GM18520 (cell line): ENCODE measurements at regions not wholly inside any gene's neighbourhood (a gene's known extent, or its start where the extent isn't known, plus 50 kb on each side); places are given as distances from the start of the nearest gene placed in this dataset.

Experiments
- ATAC-seq: cut with Tn5 transposase; IDR thresholded peaks from one replicate; pipeline ENCODE4 v1.9.1; 2021; ENCODE audit not compliant: unreplicated experiment

- no peak for ATAC-seq
Observed at GRCh38 chr14:86675059-86675458, 1145.1 kb downstream of the FLRT2 start.

- no peak for ATAC-seq
Observed at GRCh38 chr14:86673523-86673969, 1143.6 kb downstream of the FLRT2 start.

GRCh38 chr14:86672080-86672479 is 1142.1 kb downstream of the FLRT2 start:
- ATAC-seq = no peak

GRCh38 chr14:86665975-86666374 is 1136.0 kb downstream of the FLRT2 start:
- ATAC-seq = no peak

DNA sequence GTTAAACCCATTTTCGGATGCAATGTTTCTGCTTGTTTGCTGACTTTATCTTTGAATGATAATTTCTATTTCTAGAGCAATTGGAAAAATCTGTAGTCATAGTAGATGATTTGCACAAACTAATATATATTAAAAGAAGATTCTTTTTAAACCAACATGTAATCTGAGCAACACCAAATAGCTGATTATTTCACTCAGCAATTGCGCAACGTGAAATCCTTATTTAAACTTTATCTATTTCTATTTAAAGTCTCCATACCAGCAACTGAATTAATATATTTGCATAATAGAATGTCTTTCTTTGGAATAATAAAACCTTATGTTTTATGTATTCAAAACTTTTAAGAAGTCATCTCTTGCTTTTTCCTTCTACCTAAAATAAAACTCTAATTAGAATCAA is 1132.4 kb downstream of the FLRT2 start:
- ATAC-seq = no peak

DNA sequence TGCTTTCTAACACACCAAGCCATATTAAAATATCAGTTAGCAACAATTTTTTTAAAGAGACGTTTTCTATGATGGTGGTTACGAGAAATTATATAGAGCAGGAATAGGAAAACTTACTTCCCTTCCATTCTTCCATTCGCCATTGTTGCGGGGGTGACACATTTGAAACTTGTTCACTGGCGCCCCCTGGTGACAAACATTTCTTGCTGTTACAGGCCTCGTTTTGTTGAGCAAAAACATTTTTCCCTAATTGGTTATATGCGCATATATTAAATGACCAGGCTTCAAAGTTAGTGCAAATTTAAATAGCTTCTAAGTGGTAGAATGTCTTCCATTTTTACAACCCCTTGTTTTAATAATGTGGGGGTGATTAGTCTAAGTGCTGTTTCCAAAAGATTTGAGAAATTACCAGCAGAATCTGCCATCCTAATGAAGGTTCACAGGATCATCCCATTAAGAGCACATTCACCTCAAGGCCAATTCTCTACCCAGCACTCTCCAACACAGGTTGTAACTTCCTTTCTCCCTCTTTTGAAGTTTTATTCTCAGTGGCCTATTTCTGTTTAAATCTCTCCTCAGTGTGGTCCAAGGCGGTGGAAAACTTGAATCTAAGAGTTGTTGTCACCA is 1124.7 kb downstream of the FLRT2 start:
- ATAC-seq = no peak

DNA sequence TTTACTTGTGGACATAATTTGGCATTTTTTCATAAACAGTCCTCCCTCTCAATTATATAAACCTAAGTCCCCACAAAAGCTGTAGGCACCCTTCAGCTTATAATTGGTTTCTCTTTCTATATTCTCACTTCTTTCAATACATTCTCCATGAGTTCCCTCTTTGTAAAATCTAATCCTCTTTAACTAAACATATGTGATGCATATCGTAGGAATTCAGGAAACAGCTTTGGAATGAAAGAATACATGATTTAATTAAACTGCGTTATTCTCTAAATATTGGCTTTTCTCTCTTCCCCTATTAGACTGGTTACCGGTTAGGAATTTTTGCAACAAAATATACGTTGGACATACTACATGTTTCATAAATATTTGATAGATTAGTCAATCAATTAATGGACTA is 1122.6 kb downstream of the FLRT2 start:
- ATAC-seq = no peak

- ATAC-seq = no peak
Observed at GRCh38 chr14:86646696-86647690, 1117.0 kb downstream of the FLRT2 start.

DNA sequence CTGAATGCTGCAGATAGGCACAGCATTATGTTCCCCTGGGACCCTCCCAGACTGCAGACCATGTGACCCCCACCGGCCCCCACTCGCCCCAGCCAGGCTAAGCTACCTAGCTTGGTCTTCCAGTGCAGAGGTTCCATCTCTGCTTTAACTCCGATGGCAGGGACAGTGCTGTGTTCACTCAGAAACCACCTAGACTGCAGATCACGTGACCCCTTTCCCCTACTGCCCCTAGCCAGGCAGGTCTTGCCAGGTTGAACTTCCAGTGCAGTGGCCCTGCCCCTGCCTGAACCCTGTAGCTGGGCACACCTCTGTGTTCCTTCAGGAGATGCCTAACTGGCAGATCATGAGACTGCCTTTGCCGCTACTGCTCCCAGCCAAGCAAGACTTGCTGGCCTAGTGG is 1116.2 kb downstream of the FLRT2 start:
- ATAC-seq = no peak

DNA sequence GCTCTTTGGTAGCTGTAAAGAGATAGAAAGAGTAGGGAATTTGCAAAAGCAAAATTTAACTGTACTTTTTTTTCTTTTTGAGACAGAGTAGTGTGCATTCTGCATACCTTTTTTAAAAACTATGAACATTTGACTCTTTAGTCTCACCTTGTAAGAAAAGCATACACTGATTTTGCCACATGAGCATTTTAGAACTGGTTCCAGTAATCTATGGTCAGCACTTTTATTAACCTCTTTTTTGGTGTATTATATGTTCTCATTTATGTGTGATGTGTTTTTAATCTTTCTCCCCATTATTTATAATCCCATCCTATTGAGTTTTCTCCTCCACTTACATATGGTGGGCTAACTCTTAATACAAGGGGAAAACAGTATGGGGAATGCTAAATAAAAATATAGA is 1111.4 kb downstream of the FLRT2 start:
- no peak for ATAC-seq

- ATAC-seq = no peak
Observed at GRCh38 chr14:86640288-86640687, 1110.3 kb downstream of the FLRT2 start.

GRCh38 chr14:86639666-86640065 is 1109.7 kb downstream of the FLRT2 start:
- no peak for ATAC-seq

- no peak for ATAC-seq
Observed at GRCh38 chr14:86639146-86639545, 1109.2 kb downstream of the FLRT2 start.

GRCh38 chr14:86627080-86627479 is 1097.1 kb downstream of the FLRT2 start:
- ATAC-seq = no peak

DNA sequence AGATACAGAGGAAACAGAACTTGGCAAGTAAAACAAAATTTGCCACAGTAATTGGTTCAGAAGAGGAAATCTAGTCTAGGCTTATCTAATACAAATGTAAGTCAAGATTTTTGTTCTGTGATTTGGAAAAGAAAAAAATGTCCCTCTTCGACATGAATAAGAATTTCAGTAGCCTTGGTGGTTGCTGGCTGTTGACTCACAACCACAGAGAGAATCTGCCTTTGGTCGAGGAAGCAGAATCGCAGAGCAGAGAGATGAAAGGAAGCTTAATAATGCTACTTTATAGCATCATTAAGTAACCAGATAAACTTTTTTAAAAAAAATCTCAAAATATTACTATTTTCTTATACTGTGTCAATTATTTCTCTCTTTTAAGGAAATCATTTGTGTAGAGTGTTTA is 1096.6 kb downstream of the FLRT2 start:
- no peak for ATAC-seq

DNA sequence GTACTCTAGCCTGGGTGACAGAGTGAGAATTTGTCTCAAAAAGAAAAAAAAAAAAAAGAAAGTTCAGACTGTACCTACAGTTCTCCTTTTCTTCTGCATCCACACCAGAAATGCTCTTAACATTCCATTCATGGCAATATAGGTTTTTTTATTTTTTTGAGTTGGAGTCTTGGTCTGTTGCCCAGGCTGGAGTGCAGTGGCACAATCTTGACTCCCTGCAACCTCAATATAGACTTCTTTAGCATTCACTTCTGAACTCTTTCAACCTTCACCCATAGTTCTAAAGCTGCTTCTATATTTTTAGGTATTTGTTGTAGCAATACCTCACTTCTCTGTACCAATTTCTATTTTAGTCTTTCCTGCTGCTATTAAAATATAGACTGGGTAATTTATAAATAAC is 1095.7 kb downstream of the FLRT2 start:
- no peak for ATAC-seq

GRCh38 chr14:86619726-86620125 is 1089.8 kb downstream of the FLRT2 start:
- no peak for ATAC-seq

GRCh38 chr14:86613786-86614185 is 1083.8 kb downstream of the FLRT2 start:
- no peak for ATAC-seq

- no peak for ATAC-seq
Observed at GRCh38 chr14:86613126-86613525, 1083.2 kb downstream of the FLRT2 start.

- no peak for ATAC-seq
Observed at GRCh38 chr14:86604561-86604960, 1074.6 kb downstream of the FLRT2 start.

DNA sequence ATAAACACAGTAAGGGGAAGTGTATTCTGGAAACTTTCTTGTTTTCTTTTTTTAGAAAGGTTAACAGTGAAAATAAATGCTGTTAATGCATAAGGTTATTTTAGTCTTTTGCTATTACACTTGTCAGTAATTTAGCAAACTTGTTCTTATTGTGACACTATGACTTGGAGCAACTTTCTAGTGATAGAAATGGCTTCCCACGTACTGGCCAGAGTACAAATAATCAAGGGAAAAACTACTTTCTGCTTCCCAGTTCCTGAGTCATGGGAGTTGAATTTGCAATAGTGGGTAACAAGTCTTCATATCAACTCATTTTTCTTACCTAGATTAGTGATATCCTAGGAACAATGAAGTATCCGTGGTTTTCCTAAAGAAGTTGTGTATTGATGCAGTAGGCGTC is 1072.3 kb downstream of the FLRT2 start:
- no peak for ATAC-seq

DNA sequence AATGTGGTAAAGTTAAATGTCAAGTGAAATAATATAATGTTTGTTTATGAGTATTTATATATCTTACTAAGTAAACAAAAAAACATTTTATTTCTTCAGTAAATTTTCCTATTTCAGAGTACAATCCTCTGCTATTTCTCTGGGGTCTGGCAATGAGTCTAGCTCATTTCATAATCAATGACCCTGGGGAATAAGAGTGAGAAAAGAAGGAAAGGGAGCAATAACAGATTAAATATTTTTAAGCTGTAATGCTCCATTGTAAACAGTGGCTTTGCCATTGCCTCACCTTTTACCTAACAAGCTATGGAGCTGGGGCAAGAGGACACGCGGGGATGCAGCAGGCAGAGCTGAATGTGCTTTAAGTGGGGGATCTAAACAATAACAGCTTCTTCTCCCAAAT is 1071.9 kb downstream of the FLRT2 start:
- no peak for ATAC-seq
